PC-9 (cell line): ENCODE measurements at regions not wholly inside any gene's neighbourhood (a gene's known extent, or its start where the extent isn't known, plus 50 kb on each side); places are given as distances from the start of the nearest gene placed in this dataset.

ENCODE experiments used
- BruUV-seq: library from RNA; stranded (reverse); fragments of 400-500 nt; replicated peaks from 2 replicates; lab custom pipeline; 2021; lab: Mats Ljungman, UMichigan
- CTCF ChIA-PET: fragments of 300-600 bp; sonication (Branson Sonifier 250); formaldehyde crosslinking; loops from one replicate; lab custom pipeline; 2022; ENCODE audit warnings: antibody characterized with exemption; lab: Charles Lee
- POLR2A ChIA-PET: fragments of 300-600 bp; sonication (Branson Sonifier 250); formaldehyde crosslinking; loops from one replicate; lab custom pipeline; 2022; ENCODE audit warnings: antibody characterized with exemption; ENCODE audit not compliant: unreplicated experiment; lab: Charles Lee
- DNase-seq, 2 experiments: peaks; one replicate each; pipeline versions ENCODE4 v3.0.0 to v3.0.0-alpha.2; 2015 to 2022; ENCODE audit warnings: mixed read lengths in 1 of 2
- H2AFZ ChIP-seq: fragments of 200-600 bp; sonication (generic); 2 replicates; pipeline ENCODE4 v1.8.1; 2017; ENCODE audit warnings: antibody characterized with exemption
- H3F3A ChIP-seq: fragments of 200-600 bp; sonication (generic); 2 replicates; pipeline ENCODE4 v1.8.1; 2017; ENCODE audit warnings: antibody characterized with exemption, mild to moderate bottlenecking, low read depth; ENCODE audit not compliant: insufficient read depth
- H3K27ac ChIP-seq: fragments of 200-600 bp; sonication (generic); 2 replicates; pipeline ENCODE4 v1.6.1; 2016; ENCODE audit warnings: mixed run types
- H3K27me3 ChIP-seq: fragments of 200-600 bp; sonication (generic); 2 replicates; pipeline ENCODE4 v1.6.1; 2016; ENCODE audit warnings: low read depth, mixed run types; ENCODE audit not compliant: insufficient read depth
- H3K36me3 ChIP-seq: fragments of 200-600 bp; sonication (generic); 2 replicates; pipeline ENCODE4 v1.6.1; 2016; ENCODE audit warnings: low read depth, mixed run types
- H3K4me1 ChIP-seq: fragments of 200-600 bp; sonication (generic); replicated peaks from 2 replicates; pipeline ENCODE4 v1.6.1; 2016; ENCODE audit warnings: mixed run types; ENCODE audit not compliant: insufficient read depth
- H3K4me2 ChIP-seq: fragments of 200-600 bp; sonication (generic); 2 replicates; pipeline ENCODE4 v1.6.1; 2017; ENCODE audit warnings: mixed run types
- H3K4me3 ChIP-seq: fragments of 200-600 bp; sonication (generic); 2 replicates; pipeline ENCODE4 v1.6.1; 2016; ENCODE audit warnings: mixed run types
- H3K79me2 ChIP-seq: fragments of 200-600 bp; sonication (generic); 2 replicates; pipeline ENCODE4 v1.6.1; 2017; ENCODE audit warnings: low read depth, mixed run types
- H3K9me2 ChIP-seq: fragments of 200-600 bp; sonication (generic); 2 replicates; pipeline ENCODE4 v1.8.1; 2017; ENCODE audit warnings: mild to moderate bottlenecking; ENCODE audit not compliant: insufficient read depth
- H3K9me3 ChIP-seq: fragments of 200-600 bp; sonication (generic); 2 replicates; pipeline ENCODE4 v1.8.1; 2016; ENCODE audit warnings: low read depth; ENCODE audit not compliant: insufficient read depth
- H4K20me1 ChIP-seq: fragments of 200-600 bp; sonication (generic); 2 replicates; pipeline ENCODE4 v1.8.1; 2017; ENCODE audit not compliant: insufficient read depth
- EZH2 ChIP-seq: fragments of 200-600 bp; sonication (generic); IDR thresholded peaks from 2 replicates; pipeline ENCODE4 v1.8.0; 2017; ENCODE audit warnings: antibody characterized with exemption, low read depth
- intact Hi-C: fragments of 100-400 bp; cut with micrococcal nuclease; formaldehyde crosslinking; loops from one replicate; pipeline ENCODE4 v1.10.0; 2022; ENCODE audit not compliant: unreplicated experiment
- TF ChIP-seq, protein P1 (sequence below): fragments of 200-600 bp; sonication (generic); conservative IDR thresholded peaks from 2 replicates; pipeline ENCODE4 v1.6.1; 2017; ENCODE audit warnings: mixed run types, antibody characterized with exemption, mild to moderate bottlenecking, moderate library complexity

DNA sequence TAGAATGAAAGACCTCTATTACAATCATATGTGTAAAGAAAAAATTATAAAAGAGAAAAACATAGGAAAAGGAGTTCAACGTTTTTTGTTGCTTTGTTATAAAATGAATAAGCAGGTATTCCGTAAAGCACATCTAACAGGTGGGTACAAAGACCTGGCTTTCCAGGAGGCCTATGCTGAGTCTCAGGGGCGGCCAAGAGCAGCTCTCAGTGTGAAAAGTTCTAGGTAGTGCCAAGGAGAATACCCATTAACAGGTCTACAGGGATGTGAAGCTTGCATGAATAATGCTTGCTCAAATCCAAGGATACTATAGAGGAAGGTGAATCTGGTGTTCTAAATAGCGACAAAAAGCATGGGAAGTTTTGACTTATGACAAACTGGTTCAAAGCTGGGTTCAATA lies 944.4 kb downstream of the PDHA2 start:
- Histone ChIP-seq H3K9me3 (no peaks in the 10 kb centered on the region), H3K79me2 (no peaks in the 10 kb centered on the region), H3K27me3 (no peaks in the 10 kb centered on the region), H3K4me1 (no peaks in the 10 kb centered on the region), H3K4me3 (no peak overlapping the region), H2AFZ (no peak overlapping the region), H3K9me2 (no peaks in the 10 kb centered on the region), H3K27ac (no peak overlapping the region), H3K36me3 (no peaks in the 10 kb centered on the region), H3K4me2 (no peak overlapping the region), H3F3A (no peaks in the 10 kb centered on the region), H4K20me1 (no peaks in the 10 kb centered on the region)
- no TSS peak for BruUV-seq
- DNase-seq: no peak
- TF ChIP-seq, protein P1, sequence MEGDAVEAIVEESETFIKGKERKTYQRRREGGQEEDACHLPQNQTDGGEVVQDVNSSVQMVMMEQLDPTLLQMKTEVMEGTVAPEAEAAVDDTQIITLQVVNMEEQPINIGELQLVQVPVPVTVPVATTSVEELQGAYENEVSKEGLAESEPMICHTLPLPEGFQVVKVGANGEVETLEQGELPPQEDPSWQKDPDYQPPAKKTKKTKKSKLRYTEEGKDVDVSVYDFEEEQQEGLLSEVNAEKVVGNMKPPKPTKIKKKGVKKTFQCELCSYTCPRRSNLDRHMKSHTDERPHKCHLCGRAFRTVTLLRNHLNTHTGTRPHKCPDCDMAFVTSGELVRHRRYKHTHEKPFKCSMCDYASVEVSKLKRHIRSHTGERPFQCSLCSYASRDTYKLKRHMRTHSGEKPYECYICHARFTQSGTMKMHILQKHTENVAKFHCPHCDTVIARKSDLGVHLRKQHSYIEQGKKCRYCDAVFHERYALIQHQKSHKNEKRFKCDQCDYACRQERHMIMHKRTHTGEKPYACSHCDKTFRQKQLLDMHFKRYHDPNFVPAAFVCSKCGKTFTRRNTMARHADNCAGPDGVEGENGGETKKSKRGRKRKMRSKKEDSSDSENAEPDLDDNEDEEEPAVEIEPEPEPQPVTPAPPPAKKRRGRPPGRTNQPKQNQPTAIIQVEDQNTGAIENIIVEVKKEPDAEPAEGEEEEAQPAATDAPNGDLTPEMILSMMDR: no peak
- TF ChIP-seq EZH2: no peak
- ChIA-PET POLR2A (no interaction called here), CTCF (no interaction called here)
- intact Hi-C loops: no loop called here

DNA sequence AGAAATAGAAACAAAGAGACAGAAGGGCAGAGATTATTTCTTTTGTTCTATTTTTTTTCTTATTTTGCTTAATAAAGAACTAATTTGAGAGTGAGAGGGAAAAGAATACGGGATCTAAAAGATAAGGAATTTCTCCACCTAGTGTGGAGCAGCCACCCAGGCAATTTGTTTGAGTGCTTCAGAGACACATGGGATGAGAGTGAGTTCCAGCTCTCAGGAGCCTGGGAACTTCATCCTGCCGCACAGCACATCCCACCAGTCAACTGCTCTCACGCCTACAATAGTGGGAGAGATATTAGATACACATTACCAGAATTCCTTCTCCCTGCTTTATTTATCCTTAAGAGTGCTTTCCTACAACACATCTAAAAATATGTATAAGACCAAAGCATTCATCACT lies 946.4 kb downstream of the PDHA2 start:
- ChIA-PET CTCF (no interaction called here), POLR2A (no interaction called here)
- Histone ChIP-seq H3K4me2 (no peak overlapping the region), H3K4me3 (no peak overlapping the region), H3K27me3 (no peaks in the 10 kb centered on the region), H3K79me2 (no peaks in the 10 kb centered on the region), H3K9me2 (no peaks in the 10 kb centered on the region), H3K27ac (no peak overlapping the region), H2AFZ (no peak overlapping the region), H3F3A (no peaks in the 10 kb centered on the region), H3K36me3 (no peaks in the 10 kb centered on the region), H3K9me3 (no peaks in the 10 kb centered on the region), H3K4me1 (no peaks in the 10 kb centered on the region), H4K20me1 (no peaks in the 10 kb centered on the region)
- no peak for DNase-seq
- TF ChIP-seq, protein P1: no peak
- no peak for TF ChIP-seq EZH2
- intact Hi-C loops: no loop called here
- no TSS peak for BruUV-seq

DNA sequence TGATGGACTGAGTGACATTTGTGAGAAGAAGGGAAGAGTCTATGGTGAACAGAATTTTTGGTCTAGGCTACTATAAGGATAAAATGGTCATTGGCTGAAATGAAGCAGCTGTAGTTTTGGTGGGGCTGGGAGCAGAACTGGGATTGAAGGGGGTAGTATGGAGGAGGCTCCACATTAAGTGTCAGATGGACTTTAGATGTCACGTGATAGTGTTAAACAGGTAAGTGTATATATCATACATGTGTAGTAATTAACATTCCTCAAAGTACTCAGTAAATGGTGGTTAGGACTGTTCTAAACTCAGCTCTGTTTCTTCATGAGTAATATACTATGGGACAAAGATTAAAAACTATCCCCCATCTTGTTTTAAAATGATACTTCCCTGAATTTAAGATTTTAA lies 947.9 kb downstream of the PDHA2 start:
- no peak for TF ChIP-seq EZH2
- TF ChIP-seq, protein P1: no peak
- H3K4me1 ChIP-seq: no peaks in the 10 kb centered on the region
- no peak for DNase-seq
- H3K9me3 ChIP-seq: no peaks in the 10 kb centered on the region
- no TSS peak for BruUV-seq
- no peak overlapping the region for H3K4me2 ChIP-seq
- no peaks in the 10 kb centered on the region for H4K20me1 ChIP-seq
- H2AFZ ChIP-seq: no peak overlapping the region
- no peak overlapping the region for H3K27ac ChIP-seq
- ChIA-PET CTCF (no interaction called here), POLR2A (no interaction called here)
- no peaks in the 10 kb centered on the region for H3K9me2 ChIP-seq
- H3K4me3 ChIP-seq: no peak overlapping the region
- intact Hi-C loops: no loop called here
- H3K36me3 ChIP-seq: no peaks in the 10 kb centered on the region
- no peaks in the 10 kb centered on the region for H3F3A ChIP-seq
- H3K79me2 ChIP-seq: no peaks in the 10 kb centered on the region
- H3K27me3 ChIP-seq: no peaks in the 10 kb centered on the region
